MM.1S (cell line): ENCODE measurements at regions not wholly inside any gene's neighbourhood (a gene's known extent, or its start where the extent isn't known, plus 50 kb on each side); places are given as distances from the start of the nearest gene placed in this dataset.

Source experiments
- EZH2 ChIP-seq: fragments of 300-600 bp; sonication (generic); optimal IDR thresholded peaks from 2 replicates; pipeline ENCODE3; 2017; ENCODE audit warnings: low read depth, mild to moderate bottlenecking, antibody characterized with exemption, low read length, mixed read lengths
- TF ChIP-seq, protein P1 (sequence below): fragments of 300-600 bp; sonication (generic); IDR thresholded peaks from 2 replicates; pipeline ENCODE4 v1.5.1; 2016; ENCODE audit warnings: antibody characterized with exemption, low read length, mixed read lengths

DNA sequence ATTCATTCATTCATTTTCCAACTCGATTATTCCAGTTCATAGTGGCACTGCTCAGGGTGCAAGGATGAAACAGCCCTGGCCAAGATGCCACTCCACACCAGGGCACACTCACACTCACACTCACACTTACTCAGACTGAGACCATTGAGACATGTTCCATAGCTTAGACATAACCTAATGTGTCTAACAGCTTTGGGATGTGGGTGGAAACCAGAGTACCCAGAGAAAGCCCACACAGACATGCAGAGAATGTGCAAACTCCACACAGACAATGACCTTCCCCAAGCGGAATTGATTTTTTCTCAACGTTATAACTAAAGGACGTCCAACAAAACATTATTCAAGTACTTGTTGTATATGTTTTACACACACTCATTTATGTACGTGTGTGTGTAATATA is 1363.5 kb downstream of the EFNA5 start:
- TF ChIP-seq, protein P1, sequence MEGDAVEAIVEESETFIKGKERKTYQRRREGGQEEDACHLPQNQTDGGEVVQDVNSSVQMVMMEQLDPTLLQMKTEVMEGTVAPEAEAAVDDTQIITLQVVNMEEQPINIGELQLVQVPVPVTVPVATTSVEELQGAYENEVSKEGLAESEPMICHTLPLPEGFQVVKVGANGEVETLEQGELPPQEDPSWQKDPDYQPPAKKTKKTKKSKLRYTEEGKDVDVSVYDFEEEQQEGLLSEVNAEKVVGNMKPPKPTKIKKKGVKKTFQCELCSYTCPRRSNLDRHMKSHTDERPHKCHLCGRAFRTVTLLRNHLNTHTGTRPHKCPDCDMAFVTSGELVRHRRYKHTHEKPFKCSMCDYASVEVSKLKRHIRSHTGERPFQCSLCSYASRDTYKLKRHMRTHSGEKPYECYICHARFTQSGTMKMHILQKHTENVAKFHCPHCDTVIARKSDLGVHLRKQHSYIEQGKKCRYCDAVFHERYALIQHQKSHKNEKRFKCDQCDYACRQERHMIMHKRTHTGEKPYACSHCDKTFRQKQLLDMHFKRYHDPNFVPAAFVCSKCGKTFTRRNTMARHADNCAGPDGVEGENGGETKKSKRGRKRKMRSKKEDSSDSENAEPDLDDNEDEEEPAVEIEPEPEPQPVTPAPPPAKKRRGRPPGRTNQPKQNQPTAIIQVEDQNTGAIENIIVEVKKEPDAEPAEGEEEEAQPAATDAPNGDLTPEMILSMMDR, result no peak
- TF ChIP-seq EZH2, result no peak
